ENCODE measurements at regions not wholly inside any gene's neighbourhood (a gene's known extent, or its start where the extent isn't known, plus 50 kb on each side); places are given as distances from the start of the nearest gene placed in this dataset.

GRCh38 chr7:135827391-135827790 lies 78.8 kb upstream of the FAM180A start:
- DNase-seq = no peak

- no peak for DNase-seq
Measured at GRCh38 chr7:135825406-135825805, 76.8 kb upstream of the FAM180A start.

- no peak for DNase-seq
Measured at GRCh38 chr7:135822376-135822775, 73.8 kb upstream of the FAM180A start.

DNA sequence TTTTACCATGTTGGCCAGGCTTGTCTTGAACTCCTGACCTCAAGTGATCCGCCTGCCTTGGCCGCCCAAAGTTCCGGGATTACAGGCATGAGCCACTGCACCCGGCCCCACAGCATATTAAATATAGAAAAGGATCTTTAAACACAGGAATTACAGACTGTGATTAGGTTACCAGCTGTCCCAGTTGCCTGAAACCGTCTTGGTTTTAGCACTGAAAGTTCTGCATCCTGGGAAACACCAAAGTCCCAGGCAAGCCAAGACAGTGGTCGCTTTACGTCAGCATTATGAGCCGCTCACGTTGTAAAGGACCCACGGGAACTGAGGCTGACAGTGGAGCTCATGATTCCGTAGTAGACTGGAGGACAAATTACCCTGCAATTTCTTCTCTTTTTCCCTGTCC lies 69.0 kb upstream of the FAM180A start:
- no peak for DNase-seq

GRCh38 chr7:135815033-135815432 lies 66.4 kb upstream of the FAM180A start:
- no peak for DNase-seq

- DNase-seq = no peak
Measured at GRCh38 chr7:135812148-135812547, 63.5 kb upstream of the FAM180A start.

GRCh38 chr7:135811506-135811905 lies 62.9 kb upstream of the FAM180A start:
- DNase-seq = no peak

- DNase-seq = no peak
Measured at GRCh38 chr7:135808206-135808605, 59.6 kb upstream of the FAM180A start.

GRCh38 chr7:135803143-135803542 lies 54.5 kb upstream of the FAM180A start:
- no peak for DNase-seq

- no peak for DNase-seq
Measured at GRCh38 chr7:135802697-135803096, 54.1 kb upstream of the FAM180A start.

- DNase-seq = no peak
Measured at GRCh38 chr7:135801877-135802276, 53.3 kb upstream of the FAM180A start.

DNA sequence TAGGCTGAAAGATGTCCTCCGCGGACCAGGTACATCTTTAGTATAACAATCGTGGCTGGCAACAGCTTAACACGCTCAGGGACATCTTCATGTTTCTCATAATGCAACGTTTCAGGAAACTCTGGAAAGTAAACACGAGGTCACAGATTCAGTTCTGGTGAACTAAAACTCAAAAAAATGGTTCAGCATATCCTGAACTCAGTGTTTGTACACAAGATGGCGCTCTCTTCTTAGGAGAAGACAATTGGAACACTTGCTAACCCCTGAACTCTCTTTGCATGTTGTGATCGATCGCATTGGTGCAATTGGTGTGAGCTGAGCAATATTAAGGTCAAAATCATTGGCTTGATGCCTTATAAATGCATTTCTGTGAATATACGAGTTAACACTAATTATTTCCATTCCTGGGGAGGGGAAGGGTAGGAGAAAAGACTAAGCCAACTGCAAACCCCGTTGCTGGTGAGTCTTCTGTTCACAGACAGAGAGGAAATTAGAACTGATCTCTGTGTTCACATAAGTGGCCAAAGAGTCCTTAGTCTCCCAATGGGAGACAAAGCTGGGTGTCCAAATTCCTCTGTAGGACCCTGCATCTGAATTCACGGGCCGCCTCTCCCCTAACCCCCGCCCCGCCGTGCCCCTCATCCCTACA lies 52.6 kb upstream of the FAM180A start:
- DNase-seq = peak; percentile 67

- no peak for DNase-seq
Measured at GRCh38 chr7:135800560-135800959, 51.9 kb upstream of the FAM180A start.

DNA sequence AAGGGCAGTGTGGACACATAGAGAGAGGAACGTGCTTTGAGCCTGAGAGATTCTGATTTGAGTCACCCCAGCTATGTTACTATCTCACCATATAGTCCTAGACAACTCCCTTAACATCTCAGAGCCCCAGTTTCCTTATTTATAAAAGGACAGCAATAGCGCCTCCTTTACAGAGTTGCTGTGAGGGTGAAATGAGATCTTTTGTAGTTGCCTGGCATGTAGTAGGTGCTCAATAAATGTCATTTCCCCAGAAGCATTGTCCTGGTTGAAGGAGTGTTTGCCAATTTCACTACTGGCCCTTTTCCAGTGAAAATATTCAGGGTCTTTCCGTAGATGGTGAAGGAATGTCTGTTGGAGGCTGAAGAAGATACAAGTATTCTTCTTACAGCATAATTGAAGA lies 51.3 kb upstream of the FAM180A start:
- DNase-seq = peak; percentile 4
